OCI-LY3 (cell line): ENCODE measurements at regions not wholly inside any gene's neighbourhood (a gene's known extent, or its start where the extent isn't known, plus 50 kb on each side); places are given as distances from the start of the nearest gene placed in this dataset.
"Not testable (repeated sequence)": the region's sequence is repeated elsewhere in the genome, so short reads cannot be mapped to it uniquely, and the experiment has no call there.

ENCODE experiments used
- CTCF ChIP-seq: fragments of 200-600, 300-600 bp; sonication (generic); IDR thresholded peaks from 2 replicates; pipeline ENCODE4 v1.5.1; 2014; ENCODE audit warnings: antibody characterized with exemption, low read length, low read depth
- EZH2phosphoT487 ChIP-seq: fragments of 200-600 bp; shearing (Covaris generic); IDR thresholded peaks from 2 replicates; pipeline ENCODE4 v1.6.1; 2018; ENCODE audit warnings: antibody characterized with exemption, mixed run types, low read depth

GRCh38 chr2:145787597-145788361, 1267.9 kb upstream of the ZEB2 start:
- not testable (repeated sequence) for TF ChIP-seq CTCF, EZH2phosphoT487
